ENCODE measurements at regions not wholly inside any gene's neighbourhood (a gene's known extent, or its start where the extent isn't known, plus 50 kb on each side); places are given as distances from the start of the nearest gene placed in this dataset.

DNA sequence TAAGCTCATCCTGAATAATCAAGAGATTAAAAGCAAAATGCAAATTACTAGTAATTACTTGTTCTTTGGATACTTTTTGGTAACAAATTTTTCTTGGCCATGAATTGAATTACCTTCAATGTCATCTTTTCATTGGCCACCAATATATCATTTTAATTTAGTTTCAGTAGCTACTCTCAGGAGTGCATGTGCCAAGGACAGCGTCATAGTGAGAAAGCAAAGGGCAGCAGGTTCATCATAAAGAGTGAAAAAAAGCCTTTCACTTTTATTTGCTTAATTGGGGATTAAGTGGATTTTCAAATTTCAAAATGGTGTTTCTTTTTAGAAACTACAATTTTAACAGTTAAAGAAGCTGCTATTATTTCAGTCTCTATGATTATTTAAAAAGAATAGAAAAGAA lies 815.2 kb downstream of the NR4A2 start:
- TF ChIP-seq, protein P1, sequence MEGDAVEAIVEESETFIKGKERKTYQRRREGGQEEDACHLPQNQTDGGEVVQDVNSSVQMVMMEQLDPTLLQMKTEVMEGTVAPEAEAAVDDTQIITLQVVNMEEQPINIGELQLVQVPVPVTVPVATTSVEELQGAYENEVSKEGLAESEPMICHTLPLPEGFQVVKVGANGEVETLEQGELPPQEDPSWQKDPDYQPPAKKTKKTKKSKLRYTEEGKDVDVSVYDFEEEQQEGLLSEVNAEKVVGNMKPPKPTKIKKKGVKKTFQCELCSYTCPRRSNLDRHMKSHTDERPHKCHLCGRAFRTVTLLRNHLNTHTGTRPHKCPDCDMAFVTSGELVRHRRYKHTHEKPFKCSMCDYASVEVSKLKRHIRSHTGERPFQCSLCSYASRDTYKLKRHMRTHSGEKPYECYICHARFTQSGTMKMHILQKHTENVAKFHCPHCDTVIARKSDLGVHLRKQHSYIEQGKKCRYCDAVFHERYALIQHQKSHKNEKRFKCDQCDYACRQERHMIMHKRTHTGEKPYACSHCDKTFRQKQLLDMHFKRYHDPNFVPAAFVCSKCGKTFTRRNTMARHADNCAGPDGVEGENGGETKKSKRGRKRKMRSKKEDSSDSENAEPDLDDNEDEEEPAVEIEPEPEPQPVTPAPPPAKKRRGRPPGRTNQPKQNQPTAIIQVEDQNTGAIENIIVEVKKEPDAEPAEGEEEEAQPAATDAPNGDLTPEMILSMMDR (IDR thresholded peaks at IDR 0.05; ENCODE audit: low read depth, low read length): no peak
- no peak for TF ChIP-seq POLR2A (IDR thresholded peaks at IDR 0.05; ENCODE audit: extremely low read depth, insufficient read length)
- no peak for TF ChIP-seq MYC (IDR thresholded peaks at IDR 0.05; ENCODE audit: low read depth, low read length)
- TF ChIP-seq, protein P2, sequence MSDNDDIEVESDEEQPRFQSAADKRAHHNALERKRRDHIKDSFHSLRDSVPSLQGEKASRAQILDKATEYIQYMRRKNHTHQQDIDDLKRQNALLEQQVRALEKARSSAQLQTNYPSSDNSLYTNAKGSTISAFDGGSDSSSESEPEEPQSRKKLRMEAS (IDR thresholded peaks at IDR 0.05; ENCODE audit: low read depth, low read length): no peak
- H3K4me3 ChIP-seq (ENCODE audit: low read depth, low read length): no peak overlapping the region
- no peak for DNase-seq (ENCODE audit: low read depth)

DNA sequence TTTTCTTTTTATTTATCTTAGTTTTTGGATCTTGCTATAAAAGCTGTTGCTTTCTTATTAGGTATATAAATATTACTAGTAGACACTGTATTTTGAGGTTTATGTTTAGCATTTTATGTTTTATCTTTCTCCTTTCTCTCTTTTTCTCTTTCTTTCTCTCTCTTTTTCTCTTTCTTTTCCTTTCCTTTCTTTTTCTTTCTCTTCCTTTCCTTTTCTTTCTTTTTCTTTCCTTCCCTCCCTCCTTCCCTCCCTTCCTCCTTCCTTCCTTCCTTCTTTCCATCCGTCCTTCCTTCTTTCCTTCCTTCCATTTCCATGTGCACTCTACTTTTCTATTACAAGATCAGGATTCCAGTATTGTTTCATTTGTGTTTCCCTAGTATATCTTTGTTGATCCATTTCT lies 814.8 kb downstream of the KCNJ3 start:
- DNase-seq (ENCODE audit: low read depth): no peak
- H3K4me3 ChIP-seq (ENCODE audit: low read depth, low read length): no peak overlapping the region
- TF ChIP-seq MYC (IDR thresholded peaks at IDR 0.05; ENCODE audit: low read depth, low read length) (no peak), POLR2A (IDR thresholded peaks at IDR 0.05; ENCODE audit: extremely low read depth, insufficient read length) (no peak)
- TF ChIP-seq, protein P1 (IDR thresholded peaks at IDR 0.05; ENCODE audit: low read depth, low read length): no peak
- TF ChIP-seq, protein P2 (IDR thresholded peaks at IDR 0.05; ENCODE audit: low read depth, low read length): no peak

DNA sequence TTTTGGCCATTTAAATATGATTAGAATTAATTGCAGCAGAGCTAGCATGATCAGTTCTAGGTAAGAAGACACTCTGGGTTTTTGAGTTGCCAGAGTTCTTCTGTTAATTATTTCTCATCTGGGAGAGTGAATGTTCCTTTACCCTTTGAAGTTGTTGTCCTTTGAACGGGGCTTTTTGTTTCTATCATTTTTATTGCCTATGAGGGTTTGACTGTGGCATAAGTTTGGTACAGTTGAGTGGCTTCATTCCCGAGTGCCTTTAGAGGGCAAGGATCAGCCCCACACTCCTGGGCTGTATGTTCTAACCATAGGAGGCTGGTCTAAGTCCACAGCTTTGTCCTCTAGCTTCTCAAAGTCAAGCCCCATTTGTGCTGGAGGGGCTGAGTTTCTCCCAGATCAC lies 804.3 kb downstream of the KCNJ3 start:
- DNase-seq (ENCODE audit: low read depth): no peak
- H3K4me3 ChIP-seq (ENCODE audit: low read depth, low read length): no peak overlapping the region
- TF ChIP-seq, protein P2 (IDR thresholded peaks at IDR 0.05; ENCODE audit: low read depth, low read length): no peak
- TF ChIP-seq, protein P1 (IDR thresholded peaks at IDR 0.05; ENCODE audit: low read depth, low read length): no peak
- TF ChIP-seq POLR2A (IDR thresholded peaks at IDR 0.05; ENCODE audit: extremely low read depth, insufficient read length) (no peak), MYC (IDR thresholded peaks at IDR 0.05; ENCODE audit: low read depth, low read length) (no peak)

DNA sequence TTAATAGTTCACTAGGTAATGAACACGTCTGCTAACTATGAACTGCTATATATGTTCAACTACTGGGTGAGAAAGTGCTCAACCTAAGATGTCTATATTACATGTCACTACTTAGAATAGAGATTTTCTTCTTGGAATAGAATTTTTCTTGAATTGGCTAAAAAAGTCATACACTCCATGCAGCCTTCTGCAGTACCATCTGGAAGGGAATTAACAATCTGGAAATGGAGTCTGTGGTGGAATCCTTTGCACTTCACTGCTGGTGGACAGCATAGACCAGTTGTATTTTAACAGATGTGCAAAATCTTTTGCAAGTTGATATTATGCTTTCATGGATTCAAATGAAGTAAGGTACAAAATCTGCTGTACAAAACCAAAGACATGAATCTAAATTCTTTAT lies 799.6 kb downstream of the KCNJ3 start:
- TF ChIP-seq, protein P1 (IDR thresholded peaks at IDR 0.05; ENCODE audit: low read depth, low read length): no peak
- TF ChIP-seq, protein P2 (IDR thresholded peaks at IDR 0.05; ENCODE audit: low read depth, low read length): no peak
- no peak for TF ChIP-seq POLR2A (IDR thresholded peaks at IDR 0.05; ENCODE audit: extremely low read depth, insufficient read length)
- no peak for TF ChIP-seq MYC (IDR thresholded peaks at IDR 0.05; ENCODE audit: low read depth, low read length)
- no peak for DNase-seq (ENCODE audit: low read depth)
- no peak overlapping the region for H3K4me3 ChIP-seq (ENCODE audit: low read depth, low read length)

DNA sequence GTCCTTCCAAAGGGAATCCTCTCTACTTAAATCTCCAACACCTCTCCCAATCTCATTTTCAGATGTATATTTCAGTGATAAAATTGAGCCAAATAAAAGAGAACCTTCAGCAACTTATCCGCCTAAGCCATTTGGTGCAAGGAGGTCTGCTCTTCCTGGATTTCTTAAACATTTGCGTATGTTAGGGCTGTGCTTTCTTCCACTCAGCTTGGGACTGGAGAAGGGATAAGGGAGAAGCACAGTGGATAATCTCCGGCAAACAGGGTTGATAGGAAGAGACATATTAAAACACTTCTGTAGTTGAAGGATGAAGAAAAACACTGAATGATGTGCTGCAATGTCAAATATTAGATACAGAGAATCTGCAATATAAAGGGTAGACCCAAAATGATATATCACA lies 796.2 kb downstream of the KCNJ3 start:
- DNase-seq (ENCODE audit: low read depth): no peak
- H3K4me3 ChIP-seq (ENCODE audit: low read depth, low read length): no peak overlapping the region
- TF ChIP-seq POLR2A (IDR thresholded peaks at IDR 0.05; ENCODE audit: extremely low read depth, insufficient read length): no peak
- TF ChIP-seq, protein P1 (IDR thresholded peaks at IDR 0.05; ENCODE audit: low read depth, low read length): no peak
- TF ChIP-seq MYC (IDR thresholded peaks at IDR 0.05; ENCODE audit: low read depth, low read length): no peak
- TF ChIP-seq, protein P2 (IDR thresholded peaks at IDR 0.05; ENCODE audit: low read depth, low read length): no peak

Measured in NB4 (cell line).